ENCODE measurements at regions not wholly inside any gene's neighbourhood (a gene's known extent, or its start where the extent isn't known, plus 50 kb on each side); places are given as distances from the start of the nearest gene placed in this dataset.

- Histone ChIP-seq H3K27me3 (ENCODE audit: control insufficient read depth in 2 of 2, insufficient read depth in 2 of 2, low read length in 2 of 2) (no peaks in the 10 kb centered on the region), H3K4me1 (ENCODE audit: control insufficient read depth, extremely low read depth, insufficient read depth, low read length) (no peaks in the 10 kb centered on the region), H3K4me3 (replicated peaks in 1 of 3; ENCODE audit: insufficient read depth in 1 of 3, low read depth in 1 of 3, low read length in 3 of 3) (no peak overlapping the region), H3K9me1 (replicated peaks; ENCODE audit: control insufficient read depth, extremely low read depth, insufficient read depth, low read length) (no peaks in the 10 kb centered on the region), H3K27ac (ENCODE audit: insufficient read depth, low read depth, low read length) (no peak overlapping the region), H2AFZ (ENCODE audit: low read depth, low read length) (no peak overlapping the region), H3K9me3 (replicated peaks; ENCODE audit: control insufficient read depth, insufficient read depth, low read length) (no peaks in the 10 kb centered on the region), H4K20me1 (replicated peaks; ENCODE audit: control insufficient read depth, extremely low read depth, insufficient read depth, low read length) (no peaks in the 10 kb centered on the region), H3K9ac (replicated peaks; ENCODE audit: extremely low read depth, insufficient read depth, low read length) (no peak overlapping the region), H3K79me2 (ENCODE audit: control insufficient read depth, insufficient read depth, low read length) (no peaks in the 10 kb centered on the region), H3K36me3 (ENCODE audit: control insufficient read depth in 2 of 2, extremely low read depth in 1 of 2, insufficient read depth in 2 of 2, low read length in 2 of 2) (no peaks in the 10 kb centered on the region), H3K4me2 (ENCODE audit: insufficient read depth, low read length) (no peak overlapping the region)
- FAIRE-seq (no peak), DNase-seq (ENCODE audit: low read depth, low spot score) (no peak)
- TF ChIP-seq POLR2A (IDR thresholded peaks at IDR 0.05; ENCODE audit: low read depth, low read length) (no peak), EZH2 (IDR thresholded peaks at IDR 0.05; ENCODE audit: borderline replicate concordance, low read depth, low read length, severe bottlenecking) (no peak), JUN (IDR thresholded peaks at IDR 0.05; ENCODE audit: borderline replicate concordance, insufficient read depth, insufficient read length, low read depth) (no peak), FOS (IDR thresholded peaks at IDR 0.05; ENCODE audit: borderline replicate concordance, insufficient read depth, low read length) (no peak), CTCF (IDR thresholded peaks at IDR 0.05; ENCODE audit: extremely low read depth in 1 of 2, insufficient read depth in 1 of 2, low read depth in 1 of 2, low read length in 2 of 2) (no peak), MYC (IDR thresholded peaks at IDR 0.05; ENCODE audit: low read depth, low read length) (no peak), MAX (IDR thresholded peaks at IDR 0.05; ENCODE audit: insufficient read depth, insufficient read length) (no peak), GATA2 (IDR thresholded peaks at IDR 0.05; ENCODE audit: insufficient read depth, insufficient read length, low read depth, low read length) (no peak), POLR2AphosphoS5 (IDR thresholded peaks at IDR 0.05; ENCODE audit: insufficient read depth, low read depth, low read length) (no peak)
- CTCF ChIA-PET, result no interaction called here
- dilution Hi-C loops (cut with MboI; ENCODE audit: extremely low pct_ligation_motif_present, low sequenced_read_pairs), result no loop called here
- POLR2A ChIA-PET, result no interaction called here
- BruUV-seq (replicated peaks), result no TSS peak
- intact Hi-C loops (cut with micrococcal nuclease), result no loop called here
Observed at GRCh38 chr6:112774319-112774718, 427.2 kb downstream of the RFPL4B start.

All from endothelial cell of umbilical vein (primary cell).